ENCODE measurements at regions not wholly inside any gene's neighbourhood (a gene's known extent, or its start where the extent isn't known, plus 50 kb on each side); places are given as distances from the start of the nearest gene placed in this dataset.
A peak's percentile ranks its signal among the peaks of the same experiment; 100 is the strongest.

DNA sequence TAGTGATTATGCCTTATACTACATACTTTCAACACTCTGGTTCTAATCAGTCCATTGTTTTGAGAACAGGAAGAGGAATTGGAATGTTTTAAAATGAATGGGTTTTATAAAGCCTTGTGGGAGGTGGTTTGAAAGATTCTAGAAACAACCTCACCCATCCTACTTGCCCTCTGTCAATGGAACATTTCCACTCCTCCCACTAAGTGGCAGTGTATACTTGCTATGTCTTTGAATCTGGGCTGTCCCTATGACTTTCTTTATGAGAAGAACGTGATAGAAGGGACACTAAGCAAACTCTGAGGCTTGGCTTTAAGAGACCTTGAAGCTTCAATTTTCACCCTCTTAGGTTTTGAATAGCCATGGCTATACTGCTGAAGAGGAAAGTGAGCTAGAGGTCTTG, 611.2 kb downstream of the PPP4R3C start:
- DNase-seq (no peak), ATAC-seq (no peak)
- intact Hi-C loops (cut with DNase I): loop anchor here in 3 of 10 donors (2.0 to 10.0 kb wide), 2 partner anchors 23 to 333 kb away; no protein-coding TSS in a partner anchor
- Histone ChIP-seq H3K4me3 (no peak overlapping the region), H3K9me3 (no peaks in the 10 kb centered on the region), H3K4me1 (no peaks in the 10 kb centered on the region), H3K27ac (no peak overlapping the region), H3K36me3 (no peaks in the 10 kb centered on the region), H3K27me3 (no peaks in the 10 kb centered on the region)
- TF ChIP-seq, protein P1, sequence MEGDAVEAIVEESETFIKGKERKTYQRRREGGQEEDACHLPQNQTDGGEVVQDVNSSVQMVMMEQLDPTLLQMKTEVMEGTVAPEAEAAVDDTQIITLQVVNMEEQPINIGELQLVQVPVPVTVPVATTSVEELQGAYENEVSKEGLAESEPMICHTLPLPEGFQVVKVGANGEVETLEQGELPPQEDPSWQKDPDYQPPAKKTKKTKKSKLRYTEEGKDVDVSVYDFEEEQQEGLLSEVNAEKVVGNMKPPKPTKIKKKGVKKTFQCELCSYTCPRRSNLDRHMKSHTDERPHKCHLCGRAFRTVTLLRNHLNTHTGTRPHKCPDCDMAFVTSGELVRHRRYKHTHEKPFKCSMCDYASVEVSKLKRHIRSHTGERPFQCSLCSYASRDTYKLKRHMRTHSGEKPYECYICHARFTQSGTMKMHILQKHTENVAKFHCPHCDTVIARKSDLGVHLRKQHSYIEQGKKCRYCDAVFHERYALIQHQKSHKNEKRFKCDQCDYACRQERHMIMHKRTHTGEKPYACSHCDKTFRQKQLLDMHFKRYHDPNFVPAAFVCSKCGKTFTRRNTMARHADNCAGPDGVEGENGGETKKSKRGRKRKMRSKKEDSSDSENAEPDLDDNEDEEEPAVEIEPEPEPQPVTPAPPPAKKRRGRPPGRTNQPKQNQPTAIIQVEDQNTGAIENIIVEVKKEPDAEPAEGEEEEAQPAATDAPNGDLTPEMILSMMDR (IDR thresholded peaks at IDR 0.05): peak in 6 of 9 donors; percentile 13 to 38 (median 20)
- 0 to 3% methylated on average over 1 of the region's 1 CpG for WGBS, 2 donors

DNA sequence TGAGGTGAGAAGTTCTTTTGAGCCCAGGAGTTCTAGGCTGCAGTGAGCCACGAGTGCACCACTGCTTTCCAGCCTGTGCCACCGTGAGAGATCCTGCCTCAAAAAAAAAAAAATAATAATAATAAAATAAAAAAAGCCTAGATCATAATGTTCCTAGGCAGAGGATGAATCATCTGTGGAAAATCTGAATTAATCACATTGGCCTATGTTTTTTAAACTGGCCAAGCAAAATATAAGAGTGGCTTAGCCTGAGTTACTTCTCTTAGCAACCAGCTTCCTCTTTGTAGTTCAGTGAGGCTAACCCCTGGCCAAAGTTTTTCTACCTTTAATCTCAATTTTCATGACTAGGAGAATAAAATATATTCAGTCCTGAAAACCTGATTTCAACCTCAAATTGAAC, 614.6 kb downstream of the PPP4R3C start:
- no peak overlapping the region for H3K4me3 ChIP-seq
- H3K27me3 ChIP-seq: no peaks in the 10 kb centered on the region
- DNase-seq: no peak
- H3K36me3 ChIP-seq: no peaks in the 10 kb centered on the region
- intact Hi-C loops (cut with DNase I): no loop called here
- H3K4me1 ChIP-seq: no peaks in the 10 kb centered on the region
- TF ChIP-seq, protein P1 (IDR thresholded peaks at IDR 0.05): no peak
- 75 to 76% methylated on average over 2 of the region's 2 CpGs for WGBS, 2 donors
- H3K27ac ChIP-seq: no peak overlapping the region
- no peaks in the 10 kb centered on the region for H3K9me3 ChIP-seq
- no peak for ATAC-seq

DNA sequence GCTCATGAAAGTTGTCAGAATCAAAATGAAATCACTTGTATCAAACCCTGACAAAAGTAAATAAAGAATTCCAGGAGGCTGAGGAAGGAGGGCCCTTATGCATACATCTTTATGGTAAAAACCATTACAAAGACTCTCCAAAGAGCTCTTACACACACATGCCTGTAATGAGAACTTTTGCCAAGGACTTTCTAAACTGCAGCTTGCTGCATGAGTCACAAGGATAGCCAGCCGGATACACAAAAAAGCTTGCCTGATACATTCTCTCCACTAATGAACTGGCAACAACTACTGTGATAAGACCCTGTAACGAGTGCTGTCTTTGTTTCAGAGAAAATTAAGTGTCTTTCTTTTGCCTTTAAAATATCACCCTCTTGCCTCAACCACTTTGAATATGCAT, 618.1 kb downstream of the PPP4R3C start:
- WGBS, 2 donors: 51 to 64% methylated on average over 2 of the region's 2 CpGs
- TF ChIP-seq, protein P1 (IDR thresholded peaks at IDR 0.05): no peak

DNA sequence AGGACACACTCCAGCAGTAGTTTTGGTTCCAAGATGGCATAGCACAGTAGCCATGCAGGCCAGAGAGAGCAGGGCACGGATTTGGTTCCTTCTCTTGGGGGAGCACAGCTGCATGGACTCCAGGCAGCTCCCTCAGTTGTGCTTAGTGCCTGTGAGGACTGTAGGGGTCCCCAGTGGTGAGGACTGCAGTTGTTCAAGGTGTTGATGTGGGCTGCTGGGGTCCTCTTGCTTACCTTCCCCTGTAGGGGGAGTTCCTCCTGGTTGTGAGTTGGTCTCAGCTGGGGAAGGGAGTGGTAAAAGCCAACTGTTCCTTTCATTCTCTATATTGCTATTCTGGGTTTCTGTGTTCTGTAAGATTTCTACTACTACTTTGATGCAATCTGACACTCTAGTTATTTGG, 606.5 kb downstream of the MAGEB5 start:
- DNase-seq (no peak), ATAC-seq (no peak)
- WGBS, 2 donors: 32 to 57% methylated on average over 1 of the region's 1 CpG
- H3K36me3 ChIP-seq: no peaks in the 10 kb centered on the region
- peaks cover 0 to 3% (median 0%) of the 10 kb centered on the region in 7 donors for H3K27me3 ChIP-seq
- no peak overlapping the region for H3K4me3 ChIP-seq
- intact Hi-C loops (cut with DNase I): no loop called here
- no peaks in the 10 kb centered on the region for H3K4me1 ChIP-seq
- H3K27ac ChIP-seq: no peak overlapping the region
- H3K9me3 ChIP-seq: peaks cover 0 to 8% (median 0%) of the 10 kb centered on the region in 11 donors
- TF ChIP-seq, protein P1 (IDR thresholded peaks at IDR 0.05): no peak

More for the DNA sequence above, 618.1 kb downstream of the PPP4R3C start:
- Histone ChIP-seq H3K4me3 (no peak overlapping the region), H3K4me1 (no peaks in the 10 kb centered on the region), H3K27ac (no peak overlapping the region), H3K9me3 (no peaks in the 10 kb centered on the region), H3K36me3 (no peaks in the 10 kb centered on the region), H3K27me3 (no peaks in the 10 kb centered on the region)
- ATAC-seq (no peak), DNase-seq (no peak)
- intact Hi-C loops (cut with DNase I): no loop called here
